SKM-1 treated with dmso at 0.1 percent for 144 hours (cell line): ENCODE measurements at regions not wholly inside any gene's neighbourhood (a gene's known extent, or its start where the extent isn't known, plus 50 kb on each side); places are given as distances from the start of the nearest gene placed in this dataset.
A peak's percentile ranks its signal among the peaks of the same experiment; 100 is the strongest.

Experiments used
- DNase-seq: peaks from one replicate; lab custom pipeline; 2025; ENCODE audit not compliant: unreplicated experiment; lab: John Stamatoyannopoulos, UW

GRCh38 chr14:61847861-61848260 is 85.6 kb downstream of the SNAPC1 start:
- no peak for DNase-seq

GRCh38 chr14:61854898-61855297 is 92.7 kb downstream of the SNAPC1 start:
- no peak for DNase-seq

- DNase-seq, result peak; percentile 21
Measured at GRCh38 chr14:61860294-61860918, 98.2 kb downstream of the SNAPC1 start.

- DNase-seq, result no peak
Measured at GRCh38 chr14:61861320-61861865, 99.2 kb downstream of the SNAPC1 start.

GRCh38 chr14:61864329-61864898 is 102.2 kb downstream of the SNAPC1 start:
- DNase-seq, result no peak

GRCh38 chr14:61866932-61867920 is 105.0 kb downstream of the SNAPC1 start:
- DNase-seq, result peak; percentile 24

- DNase-seq, result no peak
Measured at GRCh38 chr14:61868846-61869245, 106.6 kb downstream of the SNAPC1 start.

- DNase-seq, result no peak
Measured at GRCh38 chr14:61870163-61870562, 107.9 kb downstream of the SNAPC1 start.

GRCh38 chr14:61872452-61872851 is 110.2 kb downstream of the SNAPC1 start:
- DNase-seq, result peak; percentile 52

- no peak for DNase-seq
Measured at GRCh38 chr14:61875483-61875882, 113.3 kb downstream of the SNAPC1 start.

GRCh38 chr14:61876362-61877034 is 114.3 kb downstream of the SNAPC1 start:
- no peak for DNase-seq

- DNase-seq, result no peak
Measured at GRCh38 chr14:61877035-61877390, 114.8 kb downstream of the SNAPC1 start.

GRCh38 chr14:61877768-61878167 is 115.5 kb downstream of the SNAPC1 start:
- DNase-seq, result no peak

GRCh38 chr14:61878931-61879330 is 116.7 kb downstream of the SNAPC1 start:
- no peak for DNase-seq

- no peak for DNase-seq
Measured at GRCh38 chr14:61881046-61881445, 118.8 kb downstream of the SNAPC1 start.

- DNase-seq, result no peak
Measured at GRCh38 chr14:61884711-61885110, 122.5 kb downstream of the SNAPC1 start.

- DNase-seq, result no peak
Measured at GRCh38 chr14:61885203-61885961, 123.2 kb downstream of the SNAPC1 start.

GRCh38 chr14:61887628-61888027 is 125.4 kb downstream of the SNAPC1 start:
- no peak for DNase-seq

GRCh38 chr14:61889914-61890351 is 127.7 kb downstream of the SNAPC1 start:
- no peak for DNase-seq

GRCh38 chr14:61891170-61891569 is 128.9 kb downstream of the SNAPC1 start:
- DNase-seq, result no peak
